ENCODE measurements at regions not wholly inside any gene's neighbourhood (a gene's known extent, or its start where the extent isn't known, plus 50 kb on each side); places are given as distances from the start of the nearest gene placed in this dataset.
"Not testable (repeated sequence)": the region's sequence is repeated elsewhere in the genome, so short reads cannot be mapped to it uniquely, and the experiment has no call there.

GRCh38 chr7:96558530-96558929 lies 151.1 kb downstream of the SEM1 start:
- no peaks in the 10 kb centered on the region for H3K4me1 ChIP-seq (ENCODE audit: control insufficient read depth, insufficient read depth, low read length)
- intact Hi-C loops (cut with micrococcal nuclease; ENCODE audit: unreplicated experiment) (no loop called here), in situ Hi-C loops (cut with HindIII; ENCODE audit: low pct_unique_long_range_greater_than_20kb, low sequenced_read_pairs) (no loop called here)
- no peaks in the 10 kb centered on the region for H3K27me3 ChIP-seq (ENCODE audit: control insufficient read depth, insufficient read depth, low read length)
- no peak overlapping the region for H3K4me3 ChIP-seq (ENCODE audit: low read depth in 2 of 2, low read length in 2 of 2)
- no peak overlapping the region for H3K27ac ChIP-seq (ENCODE audit: low read length)
- CTCF ChIA-PET, result no interaction called here
- POLR2A ChIA-PET, result no interaction called here
- no peaks in the 10 kb centered on the region for H3K36me3 ChIP-seq (ENCODE audit: control insufficient read depth, insufficient read depth, low read length)
- BruUV-seq (replicated peaks), result no TSS peak
- H3K9me3 ChIP-seq (ENCODE audit: control insufficient read depth, insufficient read depth, low read depth, low read length), result no peaks in the 10 kb centered on the region
- TF ChIP-seq, protein P1, sequence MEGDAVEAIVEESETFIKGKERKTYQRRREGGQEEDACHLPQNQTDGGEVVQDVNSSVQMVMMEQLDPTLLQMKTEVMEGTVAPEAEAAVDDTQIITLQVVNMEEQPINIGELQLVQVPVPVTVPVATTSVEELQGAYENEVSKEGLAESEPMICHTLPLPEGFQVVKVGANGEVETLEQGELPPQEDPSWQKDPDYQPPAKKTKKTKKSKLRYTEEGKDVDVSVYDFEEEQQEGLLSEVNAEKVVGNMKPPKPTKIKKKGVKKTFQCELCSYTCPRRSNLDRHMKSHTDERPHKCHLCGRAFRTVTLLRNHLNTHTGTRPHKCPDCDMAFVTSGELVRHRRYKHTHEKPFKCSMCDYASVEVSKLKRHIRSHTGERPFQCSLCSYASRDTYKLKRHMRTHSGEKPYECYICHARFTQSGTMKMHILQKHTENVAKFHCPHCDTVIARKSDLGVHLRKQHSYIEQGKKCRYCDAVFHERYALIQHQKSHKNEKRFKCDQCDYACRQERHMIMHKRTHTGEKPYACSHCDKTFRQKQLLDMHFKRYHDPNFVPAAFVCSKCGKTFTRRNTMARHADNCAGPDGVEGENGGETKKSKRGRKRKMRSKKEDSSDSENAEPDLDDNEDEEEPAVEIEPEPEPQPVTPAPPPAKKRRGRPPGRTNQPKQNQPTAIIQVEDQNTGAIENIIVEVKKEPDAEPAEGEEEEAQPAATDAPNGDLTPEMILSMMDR (IDR thresholded peaks at IDR 0.05), result no peak
- TF ChIP-seq POLR2AphosphoS5 (IDR thresholded peaks at IDR 0.05; ENCODE audit: low read depth, low read length), result no peak
- TF ChIP-seq SIN3A (IDR thresholded peaks at IDR 0.05; ENCODE audit: borderline replicate concordance, insufficient read depth, low read depth, low read length), result no peak
- TF ChIP-seq TCF7L2 (IDR thresholded peaks at IDR 0.05; ENCODE audit: low read depth, low read length), result no peak
- TF ChIP-seq, protein P2, sequence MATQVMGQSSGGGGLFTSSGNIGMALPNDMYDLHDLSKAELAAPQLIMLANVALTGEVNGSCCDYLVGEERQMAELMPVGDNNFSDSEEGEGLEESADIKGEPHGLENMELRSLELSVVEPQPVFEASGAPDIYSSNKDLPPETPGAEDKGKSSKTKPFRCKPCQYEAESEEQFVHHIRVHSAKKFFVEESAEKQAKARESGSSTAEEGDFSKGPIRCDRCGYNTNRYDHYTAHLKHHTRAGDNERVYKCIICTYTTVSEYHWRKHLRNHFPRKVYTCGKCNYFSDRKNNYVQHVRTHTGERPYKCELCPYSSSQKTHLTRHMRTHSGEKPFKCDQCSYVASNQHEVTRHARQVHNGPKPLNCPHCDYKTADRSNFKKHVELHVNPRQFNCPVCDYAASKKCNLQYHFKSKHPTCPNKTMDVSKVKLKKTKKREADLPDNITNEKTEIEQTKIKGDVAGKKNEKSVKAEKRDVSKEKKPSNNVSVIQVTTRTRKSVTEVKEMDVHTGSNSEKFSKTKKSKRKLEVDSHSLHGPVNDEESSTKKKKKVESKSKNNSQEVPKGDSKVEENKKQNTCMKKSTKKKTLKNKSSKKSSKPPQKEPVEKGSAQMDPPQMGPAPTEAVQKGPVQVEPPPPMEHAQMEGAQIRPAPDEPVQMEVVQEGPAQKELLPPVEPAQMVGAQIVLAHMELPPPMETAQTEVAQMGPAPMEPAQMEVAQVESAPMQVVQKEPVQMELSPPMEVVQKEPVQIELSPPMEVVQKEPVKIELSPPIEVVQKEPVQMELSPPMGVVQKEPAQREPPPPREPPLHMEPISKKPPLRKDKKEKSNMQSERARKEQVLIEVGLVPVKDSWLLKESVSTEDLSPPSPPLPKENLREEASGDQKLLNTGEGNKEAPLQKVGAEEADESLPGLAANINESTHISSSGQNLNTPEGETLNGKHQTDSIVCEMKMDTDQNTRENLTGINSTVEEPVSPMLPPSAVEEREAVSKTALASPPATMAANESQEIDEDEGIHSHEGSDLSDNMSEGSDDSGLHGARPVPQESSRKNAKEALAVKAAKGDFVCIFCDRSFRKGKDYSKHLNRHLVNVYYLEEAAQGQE (IDR thresholded peaks at IDR 0.05; ENCODE audit: insufficient read depth in 1 of 2, low read depth in 2 of 2, low read length in 1 of 2), result no peak
- DNase-seq (ENCODE audit: low read depth, low spot score) (no peak), ATAC-seq (no peak)

DNA sequence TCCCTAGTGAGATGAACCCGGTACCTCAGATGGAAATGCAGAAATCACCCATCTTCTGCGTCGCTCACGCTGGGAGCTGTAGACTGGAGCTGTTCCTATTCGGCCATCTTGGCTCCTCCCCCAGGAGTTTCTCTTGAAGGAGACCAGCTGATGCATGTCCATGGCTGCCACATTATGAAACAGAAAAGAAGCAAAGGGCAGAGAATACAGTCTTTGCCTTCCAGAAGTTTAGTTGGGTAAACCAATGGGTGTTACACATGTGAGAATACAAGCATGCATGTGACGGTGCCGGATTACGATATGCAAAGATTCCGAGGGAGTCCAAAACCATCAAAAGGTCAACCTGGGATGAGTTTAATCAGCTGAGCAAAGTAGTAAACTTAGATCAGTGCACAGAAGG lies 151.6 kb downstream of the SEM1 start:
- DNase-seq (ENCODE audit: low read depth, low spot score) (no peak), ATAC-seq (no peak)
- BruUV-seq (replicated peaks), result no TSS peak
- intact Hi-C loops (cut with micrococcal nuclease; ENCODE audit: unreplicated experiment) (no loop called here), in situ Hi-C loops (cut with HindIII; ENCODE audit: low pct_unique_long_range_greater_than_20kb, low sequenced_read_pairs) (no loop called here)
- ChIA-PET CTCF (no interaction called here), POLR2A (no interaction called here)
- no peak overlapping the region for H3K27ac ChIP-seq (ENCODE audit: low read length)
- TF ChIP-seq, protein P1 (IDR thresholded peaks at IDR 0.05), result no peak
- no peak for TF ChIP-seq POLR2AphosphoS5 (IDR thresholded peaks at IDR 0.05; ENCODE audit: low read depth, low read length)
- no peak for TF ChIP-seq SIN3A (IDR thresholded peaks at IDR 0.05; ENCODE audit: borderline replicate concordance, insufficient read depth, low read depth, low read length)
- TF ChIP-seq, protein P2 (IDR thresholded peaks at IDR 0.05; ENCODE audit: insufficient read depth in 1 of 2, low read depth in 2 of 2, low read length in 1 of 2), result no peak
- no peak for TF ChIP-seq TCF7L2 (IDR thresholded peaks at IDR 0.05; ENCODE audit: low read depth, low read length)
- H3K27me3 ChIP-seq (ENCODE audit: control insufficient read depth, insufficient read depth, low read length), result no peaks in the 10 kb centered on the region
- H3K4me3 ChIP-seq (ENCODE audit: low read depth in 2 of 2, low read length in 2 of 2), result no peak overlapping the region
- H3K36me3 ChIP-seq (ENCODE audit: control insufficient read depth, insufficient read depth, low read length), result no peaks in the 10 kb centered on the region
- H3K4me1 ChIP-seq (ENCODE audit: control insufficient read depth, insufficient read depth, low read length), result no peaks in the 10 kb centered on the region
- H3K9me3 ChIP-seq (ENCODE audit: control insufficient read depth, insufficient read depth, low read depth, low read length), result no peaks in the 10 kb centered on the region

- H3K36me3 ChIP-seq (ENCODE audit: control insufficient read depth, insufficient read depth, low read length); CTCF ChIA-PET; DNase-seq (ENCODE audit: low read depth, low spot score); BruUV-seq (replicated peaks); H3K27ac ChIP-seq (ENCODE audit: low read length); H3K27me3 ChIP-seq (ENCODE audit: control insufficient read depth, insufficient read depth, low read length); in situ Hi-C loops (cut with HindIII; ENCODE audit: low pct_unique_long_range_greater_than_20kb, low sequenced_read_pairs); H3K9me3 ChIP-seq (ENCODE audit: control insufficient read depth, insufficient read depth, low read depth, low read length); POLR2A ChIA-PET; H3K4me3 ChIP-seq (ENCODE audit: low read depth in 2 of 2, low read length in 2 of 2); intact Hi-C loops (cut with micrococcal nuclease; ENCODE audit: unreplicated experiment); H3K4me1 ChIP-seq (ENCODE audit: control insufficient read depth, insufficient read depth, low read length); ATAC-seq: not testable (repeated sequence)
These were observed 152.0 kb downstream of the SEM1 start for GRCh38 chr7:96557598-96557997.
